Breast epithelium (tissue), 3 donors: ENCODE measurements at regions not wholly inside any gene's neighbourhood (a gene's known extent, or its start where the extent isn't known, plus 50 kb on each side); places are given as distances from the start of the nearest gene placed in this dataset.
"Not testable (repeated sequence)": the region's sequence is repeated elsewhere in the genome, so short reads cannot be mapped to it uniquely, and the experiment has no call there.

Experiments
- CTCF ChIP-seq, 3 donors: fragments of 450-650 bp; IDR thresholded peaks; one replicate each; pipeline ENCODE4 v1.5.1; 2016 to 2017; ENCODE audit warnings: antibody characterized with exemption in 3 of 3, mild to moderate bottlenecking in 3 of 3, moderate library complexity in 3 of 3
- POLR2A ChIP-seq: fragments of 450-650 bp; IDR thresholded peaks from one replicate; pipeline ENCODE4 v1.6.1; 2016; ENCODE audit warnings: antibody characterized with exemption, mild to moderate bottlenecking, moderate library complexity

- not testable (repeated sequence) for TF ChIP-seq CTCF (IDR thresholded peaks at IDR 0.05); POLR2A
Measured at GRCh38 chr2:111415765-111416743, 295.3 kb downstream of the BCL2L11 start.
